ENCODE measurements at regions not wholly inside any gene's neighbourhood (a gene's known extent, or its start where the extent isn't known, plus 50 kb on each side); places are given as distances from the start of the nearest gene placed in this dataset.

- no peak for TF ChIP-seq CTCF (IDR thresholded peaks at IDR 0.05 in 4 of 5, conservative IDR thresholded peaks at IDR 0.05 in 1 of 5)
- TF ChIP-seq POLR2A (IDR thresholded peaks at IDR 0.05) = no peak
These were observed 449.7 kb upstream of the CHAC2 start for GRCh38 chr2:53317861-53318260.

All from gastrocnemius medialis (tissue), 4 donors.